VCaP (cell line): ENCODE measurements at regions not wholly inside any gene's neighbourhood (a gene's known extent, or its start where the extent isn't known, plus 50 kb on each side); places are given as distances from the start of the nearest gene placed in this dataset.
"Not testable (repeated sequence)": the region's sequence is repeated elsewhere in the genome, so short reads cannot be mapped to it uniquely, and the experiment has no call there.

ENCODE experiments used
- H3K27ac ChIP-seq: fragments of 450-650 bp; 2 replicates; pipeline ENCODE4 v1.5.1; 2017
- TF ChIP-seq, protein P1 (sequence below): fragments of 450-650 bp; conservative IDR thresholded peaks from 2 replicates; pipeline ENCODE4 v1.5.1; 2017; ENCODE audit warnings: mild to moderate bottlenecking, moderate library complexity

DNA sequence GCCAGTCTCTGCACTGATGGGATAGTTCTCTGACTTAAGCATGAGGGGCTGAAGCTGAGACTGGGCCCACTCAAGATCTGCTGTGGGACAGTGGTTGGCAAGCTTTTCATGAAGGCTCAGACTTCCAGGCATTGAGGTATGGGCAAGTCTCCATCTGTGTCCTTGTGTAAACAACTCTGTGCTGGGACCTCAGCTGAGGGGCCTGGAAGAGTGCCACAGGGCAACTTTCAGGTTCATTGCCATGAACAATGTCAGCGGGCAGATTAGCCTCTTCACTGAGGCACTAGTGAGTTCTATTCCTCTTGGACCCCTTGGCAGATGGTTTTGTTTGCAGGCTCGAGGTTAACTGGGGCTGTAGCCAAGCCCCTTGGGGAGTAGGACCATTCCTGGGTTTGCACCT is 127.1 kb downstream of the MRPS30 start:
- TF ChIP-seq, protein P1, sequence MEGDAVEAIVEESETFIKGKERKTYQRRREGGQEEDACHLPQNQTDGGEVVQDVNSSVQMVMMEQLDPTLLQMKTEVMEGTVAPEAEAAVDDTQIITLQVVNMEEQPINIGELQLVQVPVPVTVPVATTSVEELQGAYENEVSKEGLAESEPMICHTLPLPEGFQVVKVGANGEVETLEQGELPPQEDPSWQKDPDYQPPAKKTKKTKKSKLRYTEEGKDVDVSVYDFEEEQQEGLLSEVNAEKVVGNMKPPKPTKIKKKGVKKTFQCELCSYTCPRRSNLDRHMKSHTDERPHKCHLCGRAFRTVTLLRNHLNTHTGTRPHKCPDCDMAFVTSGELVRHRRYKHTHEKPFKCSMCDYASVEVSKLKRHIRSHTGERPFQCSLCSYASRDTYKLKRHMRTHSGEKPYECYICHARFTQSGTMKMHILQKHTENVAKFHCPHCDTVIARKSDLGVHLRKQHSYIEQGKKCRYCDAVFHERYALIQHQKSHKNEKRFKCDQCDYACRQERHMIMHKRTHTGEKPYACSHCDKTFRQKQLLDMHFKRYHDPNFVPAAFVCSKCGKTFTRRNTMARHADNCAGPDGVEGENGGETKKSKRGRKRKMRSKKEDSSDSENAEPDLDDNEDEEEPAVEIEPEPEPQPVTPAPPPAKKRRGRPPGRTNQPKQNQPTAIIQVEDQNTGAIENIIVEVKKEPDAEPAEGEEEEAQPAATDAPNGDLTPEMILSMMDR: no peak
- H3K27ac ChIP-seq: no peak overlapping the region

DNA sequence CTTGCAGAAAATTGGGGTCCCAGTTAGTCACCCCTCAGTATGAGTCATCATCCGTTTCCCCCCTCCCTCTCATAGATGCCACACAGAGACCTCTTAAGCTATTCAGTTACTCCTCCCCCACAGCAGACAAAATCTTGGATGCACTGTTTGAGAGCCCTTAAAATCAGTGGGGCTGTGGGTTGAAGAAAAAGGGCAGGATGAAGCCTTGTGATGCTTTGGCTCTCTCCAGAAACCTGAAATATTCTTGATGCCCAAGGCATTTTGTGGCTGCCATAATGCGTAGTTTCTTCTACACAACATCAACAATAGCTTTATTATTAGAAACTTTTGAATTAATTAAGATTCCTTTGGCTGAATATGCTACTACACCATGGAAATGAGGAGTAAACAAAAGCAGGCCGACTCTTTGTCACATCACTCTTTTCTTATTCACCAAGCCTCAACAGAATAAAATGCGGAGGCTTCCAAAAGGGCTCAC is 133.8 kb downstream of the MRPS30 start:
- TF ChIP-seq, protein P1: no peak
- H3K27ac ChIP-seq: no peak overlapping the region

DNA sequence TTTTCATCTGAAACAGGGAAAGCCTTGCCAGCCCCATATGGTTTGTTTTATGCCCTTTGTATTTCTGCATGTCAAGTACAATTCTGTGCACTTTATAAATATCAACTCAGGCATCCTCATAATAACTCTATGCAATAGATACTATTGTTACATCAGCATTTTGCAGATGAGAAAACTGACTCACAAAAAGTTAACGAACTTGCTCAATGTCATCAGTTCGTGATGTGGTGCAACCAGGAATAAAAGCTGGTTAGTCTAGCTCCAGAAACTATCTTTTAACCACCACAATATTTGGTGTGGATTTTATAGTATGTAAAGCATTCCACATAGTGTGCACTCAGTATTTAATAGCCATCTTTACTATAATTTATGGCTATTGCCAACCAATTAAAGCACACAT is 134.9 kb downstream of the MRPS30 start:
- TF ChIP-seq, protein P1: no peak
- H3K27ac ChIP-seq: no peak overlapping the region

DNA sequence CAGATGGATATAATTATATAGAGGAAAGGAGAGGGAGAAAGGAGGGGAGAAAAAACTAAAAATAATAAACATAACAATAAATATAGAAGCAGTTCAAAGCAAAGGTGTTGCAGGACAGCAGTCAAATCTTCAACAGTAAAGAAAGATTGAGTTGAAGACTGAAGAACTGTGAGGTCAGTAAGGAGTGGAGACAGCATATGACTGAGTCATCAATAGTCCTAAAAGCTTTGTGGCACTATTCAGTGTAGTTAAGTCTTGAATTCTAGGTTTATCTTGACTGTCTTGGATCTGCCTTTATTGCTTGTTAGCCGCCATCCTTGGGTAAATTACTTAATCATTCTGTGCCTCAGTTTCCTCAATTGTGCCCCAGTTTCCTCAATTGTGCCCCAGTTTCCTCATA is 137.0 kb downstream of the MRPS30 start:
- TF ChIP-seq, protein P1: no peak
- no peak overlapping the region for H3K27ac ChIP-seq

DNA sequence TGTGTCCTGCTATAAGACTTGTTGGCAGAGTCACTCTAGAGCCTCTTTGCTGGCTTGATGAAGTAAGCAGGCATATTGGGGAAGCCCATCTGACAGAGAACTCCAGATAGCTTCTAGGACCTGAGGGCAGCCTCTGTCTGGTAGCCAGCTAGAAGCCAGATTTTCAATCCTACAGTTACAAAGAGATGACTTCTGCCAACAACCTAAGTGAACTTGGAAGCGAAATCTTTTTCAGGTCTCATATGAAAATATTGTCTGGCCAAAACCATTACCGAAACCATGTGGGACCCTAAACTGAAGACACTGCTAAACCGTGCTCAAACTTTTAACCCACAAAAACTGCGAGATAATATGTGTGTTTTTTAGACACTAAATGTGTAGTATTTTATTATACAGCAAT is 140.9 kb downstream of the MRPS30 start:
- H3K27ac ChIP-seq: no peak overlapping the region
- TF ChIP-seq, protein P1: no peak

DNA sequence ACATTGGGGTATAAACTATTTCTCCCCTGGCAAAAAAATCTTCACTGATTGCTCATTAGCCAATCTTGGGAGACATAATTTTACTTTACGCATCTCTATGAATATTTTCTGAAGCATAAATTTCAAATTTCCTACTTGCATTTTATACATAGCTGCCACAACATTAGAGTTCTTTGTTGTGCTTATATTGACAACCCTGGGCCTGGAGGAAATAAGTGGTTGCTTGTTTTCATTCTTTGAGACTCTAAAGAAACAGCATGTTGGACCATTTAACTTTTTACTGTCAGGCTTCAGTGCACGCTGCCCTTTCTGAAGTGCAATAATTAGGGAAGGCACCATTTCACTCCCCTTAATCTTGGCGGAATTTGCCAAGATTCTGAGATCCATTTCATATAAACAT is 142.6 kb downstream of the MRPS30 start:
- no peak overlapping the region for H3K27ac ChIP-seq
- TF ChIP-seq, protein P1: no peak

DNA sequence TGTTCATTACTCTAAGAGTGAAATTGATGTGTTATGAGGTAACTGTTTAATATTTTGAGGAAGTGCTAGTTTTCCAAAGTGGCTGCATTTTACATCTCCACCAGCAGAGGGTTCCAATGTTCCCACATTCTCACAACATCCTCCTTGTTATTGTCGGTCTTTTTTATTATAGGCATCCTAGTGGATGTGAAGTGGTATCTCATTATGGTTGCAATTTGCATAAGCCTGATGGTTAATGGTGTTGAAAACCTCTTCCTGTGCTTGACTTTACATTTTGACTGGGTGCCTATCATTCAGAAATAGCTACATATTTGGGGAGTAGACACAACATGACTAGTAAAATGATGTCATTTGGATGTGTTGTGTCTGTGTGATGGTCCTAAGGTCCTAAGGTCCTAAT is 143.6 kb downstream of the MRPS30 start:
- TF ChIP-seq, protein P1: peak; percentile 89
- no peak overlapping the region for H3K27ac ChIP-seq

DNA sequence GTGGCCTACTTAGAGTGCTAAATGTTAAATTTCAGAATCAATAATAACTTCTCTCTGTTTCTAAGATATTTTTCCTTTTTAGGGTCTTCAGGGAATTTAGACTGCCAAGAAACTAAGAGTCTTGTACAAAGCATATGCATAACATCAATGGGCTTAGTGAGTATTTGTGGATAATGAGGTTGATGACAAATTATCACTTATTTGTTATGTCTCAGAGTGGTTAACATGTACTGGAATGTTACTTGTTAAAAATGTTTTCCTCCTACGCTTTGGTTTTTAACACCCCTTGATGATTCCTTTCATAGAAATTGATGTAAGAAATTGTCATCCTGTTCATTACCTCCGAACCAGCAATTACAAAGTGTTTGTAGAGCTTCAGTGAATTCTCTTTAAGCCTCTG is 144.3 kb downstream of the MRPS30 start:
- H3K27ac ChIP-seq: no peak overlapping the region
- TF ChIP-seq, protein P1: no peak

DNA sequence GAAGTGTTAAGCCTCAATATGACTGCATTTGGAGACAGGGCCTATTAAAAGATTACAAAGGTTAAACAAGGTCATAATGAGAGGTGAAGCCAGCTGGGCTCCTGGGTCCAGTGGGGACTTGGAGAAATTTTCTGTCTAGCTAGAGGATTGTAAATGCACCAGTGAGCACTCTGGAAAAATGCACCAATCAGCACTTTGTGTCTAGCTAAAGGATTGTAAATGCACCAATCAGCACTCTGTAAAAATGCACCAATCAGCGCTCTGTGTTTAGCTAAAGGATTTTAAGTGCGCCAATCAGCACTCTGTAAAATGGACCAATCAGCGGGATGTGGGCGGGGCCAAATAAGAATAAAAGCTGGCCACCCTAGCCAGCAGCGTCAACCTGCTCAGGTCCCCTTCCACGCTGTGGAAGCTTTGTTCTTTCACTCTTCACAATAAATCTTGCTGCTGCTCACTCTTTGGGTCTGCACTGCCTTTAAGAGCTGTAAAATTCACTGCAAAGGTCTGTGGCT is 150.3 kb downstream of the MRPS30 start:
- H3K27ac ChIP-seq: not testable (repeated sequence)
